ENCODE measurements at regions not wholly inside any gene's neighbourhood (a gene's known extent, or its start where the extent isn't known, plus 50 kb on each side); places are given as distances from the start of the nearest gene placed in this dataset.

DNA sequence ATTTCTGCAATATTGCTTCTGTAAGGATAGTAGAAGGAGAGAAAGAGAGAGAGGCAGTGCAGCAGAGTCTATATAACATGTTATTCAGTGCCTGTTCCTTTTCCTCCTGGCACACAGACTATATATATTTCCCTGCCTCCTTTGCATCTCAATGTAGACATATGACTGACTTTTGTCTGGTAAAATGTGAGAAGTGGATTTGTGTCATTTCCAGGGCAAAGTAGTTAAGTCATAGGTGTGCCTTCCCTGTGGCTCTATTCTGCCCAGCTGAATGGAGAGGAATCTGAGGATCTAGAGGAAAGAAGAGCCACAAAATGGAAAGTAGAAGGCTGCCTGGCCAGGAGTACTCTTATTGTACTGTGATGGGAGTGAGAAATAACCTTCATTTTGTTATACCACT, 54.6 kb upstream of the CADPS start:
- no peak for FAIRE-seq

More for the DNA sequence above, 54.6 kb upstream of the CADPS start:
- DNase-seq (ENCODE audit: low read depth in 1 of 2, low spot score in 2 of 2): no peak
- H2AFZ ChIP-seq (ENCODE audit: low read length): no peak overlapping the region
- no peak overlapping the region for H3K27ac ChIP-seq (ENCODE audit: low read depth, low read length)
- H3K4me1 ChIP-seq (replicated peaks in 1 of 4; ENCODE audit: control insufficient read depth in 3 of 4, insufficient read depth in 4 of 4, low read length in 3 of 4): no peaks in the 10 kb centered on the region
- no peak overlapping the region for H3K23ac ChIP-seq (ENCODE audit: insufficient read length)
- no peak overlapping the region for H2BK5ac ChIP-seq (ENCODE audit: low read depth, low read length)
- no peaks in the 10 kb centered on the region for H3K23me2 ChIP-seq (ENCODE audit: low read depth, low read length)
- peaks cover 0 to 1% (median 0%) of the 10 kb centered on the region in 4 experiments; a peak in 2 of 7 replicates for H3K27me3 ChIP-seq (replicated peaks in 1 of 4; ENCODE audit: control insufficient read depth in 3 of 4, extremely low read depth in 1 of 4, insufficient read depth in 3 of 4, low read length in 3 of 4)
- no peaks in the 10 kb centered on the region for H3K9me3 ChIP-seq (ENCODE audit: insufficient read depth in 2 of 2, low read depth in 1 of 2, low read length in 1 of 2)
- no peak overlapping the region for H3K14ac ChIP-seq (ENCODE audit: insufficient read length)
- no peaks in the 10 kb centered on the region for H3K79me1 ChIP-seq (ENCODE audit: low read depth, low read length)
- no peak overlapping the region for H3K4me2 ChIP-seq (ENCODE audit: insufficient read depth in 1 of 2, low read depth in 2 of 2, low read length in 2 of 2)
- H4K20me1 ChIP-seq (replicated peaks in 1 of 2; ENCODE audit: control insufficient read depth in 1 of 2, insufficient read depth in 2 of 2, low read length in 2 of 2): no peaks in the 10 kb centered on the region
- H2BK20ac ChIP-seq (ENCODE audit: low read length): no peak overlapping the region
- H2BK120ac ChIP-seq (replicated peaks; ENCODE audit: low read depth, low read length): no peak overlapping the region
- no peak overlapping the region for H3K18ac ChIP-seq (ENCODE audit: extremely low read depth, low read length)
- no peak overlapping the region for H4K8ac ChIP-seq (ENCODE audit: extremely low read depth, insufficient read depth, low read length)
- H3K4ac ChIP-seq (replicated peaks; ENCODE audit: insufficient read length, low read depth, low read length): no peak overlapping the region
- H2AK5ac ChIP-seq (ENCODE audit: low read depth, low read length): no peak overlapping the region
- POLR2A ChIA-PET (ENCODE audit: partially characterized antibody): interaction anchor here (1.1 kb wide), 1 partner anchor 10 kb away, joined by 3 read pairs; no protein-coding TSS in a partner anchor
- H3K36me3 ChIP-seq (ENCODE audit: control insufficient read depth in 2 of 4, insufficient read depth in 4 of 4, low read length in 3 of 4): no peaks in the 10 kb centered on the region
- no peak overlapping the region for H3K56ac ChIP-seq (replicated peaks; ENCODE audit: insufficient read length, low read depth, low read length)
- no peak overlapping the region for H4K5ac ChIP-seq (ENCODE audit: insufficient read length, low read depth, low read length)
- H4K91ac ChIP-seq (replicated peaks; ENCODE audit: insufficient read length, low read length): no peak overlapping the region
- no peak overlapping the region for H2BK12ac ChIP-seq (ENCODE audit: low read depth, low read length)
- H3K9ac ChIP-seq (replicated peaks in 1 of 4; ENCODE audit: extremely low read depth in 1 of 4, low read depth in 3 of 4, low read length in 3 of 4): no peak overlapping the region
- CTCF ChIA-PET (ENCODE audit: partially characterized antibody): interaction anchor here (1.4 to 9.6 kb wide), 3 partner anchors 56 to 263 kb away, joined by 3 to 73 read pairs (median 46); partner anchors contain the start of gene CADPS
- H2BK15ac ChIP-seq (ENCODE audit: low read length): no peak overlapping the region
- no peak overlapping the region for H3K4me3 ChIP-seq (ENCODE audit: extremely low read depth in 1 of 4, insufficient read depth in 2 of 4, low read depth in 3 of 4, low read length in 4 of 4)
- TF ChIP-seq KDM1A (IDR thresholded peaks at IDR 0.05; ENCODE audit: borderline replicate concordance, low read length) (no peak), JUN (IDR thresholded peaks at IDR 0.05; ENCODE audit: low read depth, low read length) (no peak), CHD1 (IDR thresholded peaks at IDR 0.05; ENCODE audit: low read depth, low read length) (no peak), RBBP5 (IDR thresholded peaks at IDR 0.05; ENCODE audit: borderline replicate concordance, low read depth, low read length) (no peak), SP1 (IDR thresholded peaks at IDR 0.05; ENCODE audit: low read depth, low read length) (no peak), TAF1 (IDR thresholded peaks at IDR 0.05; ENCODE audit: low read depth, low read length) (no peak), EGR1 (IDR thresholded peaks at IDR 0.05; ENCODE audit: borderline replicate concordance, low read depth, low read length) (no peak), TBP (IDR thresholded peaks at IDR 0.05; ENCODE audit: low read depth, low read length) (no peak), SIX5 (IDR thresholded peaks at IDR 0.05; ENCODE audit: low read depth, low read length) (no peak)
- H3K79me2 ChIP-seq (ENCODE audit: control insufficient read depth in 1 of 2, insufficient read depth in 2 of 2, low read length in 2 of 2): no peaks in the 10 kb centered on the region
